Gastrocnemius medialis (tissue), 4 donors: ENCODE measurements at regions not wholly inside any gene's neighbourhood (a gene's known extent, or its start where the extent isn't known, plus 50 kb on each side); places are given as distances from the start of the nearest gene placed in this dataset.

Experiments used
- CTCF ChIP-seq, 5 experiments: fragments of 450-650 bp in 3 of 5; fragments of 200-600 bp in 2 of 5; sonication (generic) in 2 of 5; IDR thresholded peaks in 4 of 5; conservative IDR thresholded peaks in 1 of 5; 1 replicate in 4 of 5; 2 replicates in 1 of 5; pipeline ENCODE4 v1.5.1; 2016 to 2019; ENCODE audit warnings: antibody characterized with exemption in 5 of 5, mild to moderate bottlenecking in 3 of 5, moderate library complexity in 3 of 5
- POLR2A ChIP-seq, 2 donors: fragments of 450-650 bp; IDR thresholded peaks; one replicate each; pipeline ENCODE4 v1.6.1; 2017; ENCODE audit warnings: antibody characterized with exemption in 2 of 2, mild to moderate bottlenecking in 2 of 2, moderate library complexity in 2 of 2

GRCh38 chr10:42419789-42420188 is 218.6 kb downstream of the ZNF33B start:
- TF ChIP-seq CTCF (IDR thresholded peaks at IDR 0.05 in 4 of 5, conservative IDR thresholded peaks at IDR 0.05 in 1 of 5) (no peak), POLR2A (IDR thresholded peaks at IDR 0.05) (no peak)
